GM23248 (cell line): ENCODE measurements at regions not wholly inside any gene's neighbourhood (a gene's known extent, or its start where the extent isn't known, plus 50 kb on each side); places are given as distances from the start of the nearest gene placed in this dataset.

ENCODE experiments used
- EZH2 ChIP-seq: fragments of 200-600 bp; sonication (generic); IDR thresholded peaks from 2 replicates; pipeline ENCODE4 v1.6.1; 2018; ENCODE audit warnings: antibody characterized with exemption, mild to moderate bottlenecking; ENCODE audit not compliant: insufficient read depth, poor library complexity, severe bottlenecking
- EZH2phosphoT487 ChIP-seq: fragments of 200-600 bp; sonication (generic); IDR thresholded peaks from 2 replicates; pipeline ENCODE4 v1.6.1; 2018; ENCODE audit warnings: antibody characterized with exemption, moderate library complexity, mild to moderate bottlenecking, low read depth; ENCODE audit not compliant: insufficient read depth

GRCh38 chr7:54833001-54833467 is 74.0 kb upstream of the SEC61G start:
- TF ChIP-seq EZH2phosphoT487 (no peak), EZH2 (no peak)
